Activated CD4-positive, alpha-beta memory T cell treated with anti-CD3 and anti-CD28 coated beads, Interleukin-2, amount 10 ng/mL, durations not matched to agents 7 days and 5 days (primary cell): ENCODE measurements at regions not wholly inside any gene's neighbourhood (a gene's known extent, or its start where the extent isn't known, plus 50 kb on each side); places are given as distances from the start of the nearest gene placed in this dataset.

Experiments used
- CTCF ChIA-PET: fragments of 350-600 bp; sonication (Branson Sonifier 250); formaldehyde crosslinking; loops from one replicate; lab custom pipeline; 2021; ENCODE audit warnings: antibody characterized with exemption, inconsistent platforms; lab: Charles Lee
- POLR2A ChIA-PET: fragments of 350-600 bp; sonication (Branson Sonifier 250); formaldehyde crosslinking; loops from one replicate; lab custom pipeline; 2021; ENCODE audit warnings: antibody characterized with exemption; lab: Charles Lee
- DNase-seq: peaks from one replicate; pipeline ENCODE4 v3.0.0-alpha.2; 2020
- H3K27ac Mint-ChIP-seq: one replicate; pipeline ENCODE4 v1.8.0; 2021; ENCODE audit warnings: mild to moderate bottlenecking, mixed read lengths
- H3K27me3 Mint-ChIP-seq: one replicate; pipeline ENCODE4 v1.8.0; 2021; ENCODE audit warnings: mixed read lengths
- H3K36me3 Mint-ChIP-seq: one replicate; pipeline ENCODE4 v1.8.0; 2021; ENCODE audit warnings: low read depth, mixed read lengths
- H3K4me1 Mint-ChIP-seq: one replicate; pipeline ENCODE4 v1.8.0; 2021; ENCODE audit warnings: mixed read lengths
- H3K4me3 Mint-ChIP-seq: one replicate; pipeline ENCODE4 v1.8.0; 2021; ENCODE audit warnings: mild to moderate bottlenecking, mixed read lengths
- H3K9me3 Mint-ChIP-seq: one replicate; pipeline ENCODE4 v1.8.0; 2021; ENCODE audit warnings: mixed read lengths

DNA sequence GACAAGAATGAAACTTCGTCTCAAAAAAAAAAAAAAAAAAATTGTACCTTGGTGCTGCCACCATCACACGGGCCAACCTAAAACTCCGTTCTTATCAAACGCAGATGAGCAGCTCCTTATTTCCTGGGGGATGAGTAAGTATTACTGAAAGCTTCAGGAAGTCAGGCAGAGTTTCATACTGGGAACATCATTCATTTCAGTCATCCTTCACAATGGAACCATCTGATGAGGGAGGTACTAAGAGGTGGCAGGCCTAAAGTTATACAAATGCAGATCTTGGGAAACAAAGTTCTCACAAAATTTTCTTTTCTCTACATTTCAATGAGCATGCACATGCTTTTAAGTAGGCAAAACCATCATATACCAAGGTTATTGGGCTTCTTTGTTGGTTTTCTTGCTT lies 636.0 kb upstream of the LMCD1 start:
- Mint-ChIP-seq H3K27me3 (no peaks in the 10 kb centered on the region), H3K9me3 (peaks cover 11% of the 10 kb centered on the region), H3K4me1 (peaks cover 2% of the 10 kb centered on the region), H3K27ac (no peak overlapping the region), H3K36me3 (no peaks in the 10 kb centered on the region), H3K4me3 (no peak overlapping the region)
- DNase-seq, result no peak
- ChIA-PET CTCF (no interaction called here), POLR2A (no interaction called here)

DNA sequence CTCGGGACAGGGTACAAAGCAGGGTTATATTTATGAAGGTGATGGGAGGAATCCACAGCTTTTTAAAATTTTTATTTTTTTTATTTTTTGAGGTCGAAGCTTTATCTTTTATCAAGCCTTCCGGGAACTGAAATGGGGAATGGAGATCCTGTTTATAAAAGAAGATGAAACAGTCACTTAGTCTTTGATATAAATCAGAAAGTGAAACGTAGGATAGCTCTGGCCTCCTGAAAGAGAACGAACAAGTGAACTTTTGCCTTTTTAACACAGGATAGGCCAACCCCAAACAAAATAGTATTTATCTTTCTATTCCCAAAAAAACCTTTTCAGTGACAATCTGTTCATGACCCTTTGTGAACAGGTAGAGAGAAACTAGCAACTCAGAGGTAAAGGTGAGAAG lies 634.0 kb upstream of the LMCD1 start:
- ChIA-PET POLR2A (no interaction called here), CTCF (no interaction called here)
- Mint-ChIP-seq H3K4me3 (no peak overlapping the region), H3K4me1 (peaks cover 2% of the 10 kb centered on the region), H3K27me3 (no peaks in the 10 kb centered on the region), H3K36me3 (no peaks in the 10 kb centered on the region), H3K9me3 (peaks cover 10% of the 10 kb centered on the region), H3K27ac (no peak overlapping the region)
- DNase-seq, result no peak

DNA sequence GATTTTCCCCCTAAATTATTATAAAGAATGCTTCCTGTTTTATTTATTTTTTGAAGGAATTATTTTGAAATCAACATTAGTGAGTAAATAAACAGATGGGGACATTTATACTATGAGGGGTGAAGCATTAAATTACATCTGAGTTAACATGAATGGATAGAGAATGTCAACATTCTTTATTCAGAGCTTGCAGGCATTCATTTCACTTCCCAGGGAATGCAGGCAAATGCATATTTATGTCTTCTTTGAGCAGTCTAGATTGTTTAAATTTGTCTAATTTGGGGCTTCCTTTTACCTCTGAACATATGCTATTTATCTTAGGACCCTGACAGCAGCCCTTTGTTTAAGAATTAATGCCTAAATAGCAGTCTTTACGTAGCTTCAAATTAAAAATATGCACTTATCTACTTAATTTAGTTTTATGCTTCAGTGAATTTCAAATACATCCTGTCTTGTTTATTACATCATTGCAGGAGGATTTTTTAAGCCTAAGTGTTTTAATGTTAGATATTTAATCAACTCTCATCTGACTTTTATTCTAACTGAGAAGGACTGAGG lies 630.5 kb upstream of the LMCD1 start:
- POLR2A ChIA-PET, result no interaction called here
- CTCF ChIA-PET, result interaction anchor here (0.6 kb wide), 1 partner anchor 822 kb away, joined by 3 read pairs; no protein-coding TSS in a partner anchor
- H3K9me3 Mint-ChIP-seq, result peaks cover 7% of the 10 kb centered on the region
- H3K36me3 Mint-ChIP-seq, result no peaks in the 10 kb centered on the region
- no peaks in the 10 kb centered on the region for H3K27me3 Mint-ChIP-seq
- H3K4me3 Mint-ChIP-seq, result no peak overlapping the region
- no peak for DNase-seq
- no peak overlapping the region for H3K27ac Mint-ChIP-seq
- H3K4me1 Mint-ChIP-seq, result peaks cover 2% of the 10 kb centered on the region

DNA sequence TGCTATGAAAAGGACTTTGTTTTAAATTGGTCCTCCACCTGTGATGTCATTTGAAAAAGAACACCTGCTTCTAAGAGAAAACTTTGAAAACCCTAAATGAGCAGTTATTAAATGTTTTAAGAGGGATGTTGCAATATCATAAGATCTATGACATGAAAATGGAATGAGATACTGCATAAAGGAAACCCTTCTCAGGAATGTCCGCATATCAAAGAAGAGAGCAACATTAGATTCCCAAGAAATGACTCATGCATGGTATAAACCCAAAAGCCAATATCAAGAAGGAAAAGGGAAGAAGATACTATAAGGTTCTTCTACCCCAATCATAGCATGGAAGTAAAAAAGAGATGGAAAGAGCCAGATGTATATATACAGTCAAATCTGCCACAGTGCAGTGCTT lies 627.5 kb upstream of the LMCD1 start:
- H3K36me3 Mint-ChIP-seq, result no peaks in the 10 kb centered on the region
- DNase-seq, result no peak
- no peak overlapping the region for H3K4me3 Mint-ChIP-seq
- CTCF ChIA-PET, result no interaction called here
- no peaks in the 10 kb centered on the region for H3K9me3 Mint-ChIP-seq
- peaks cover 18% of the 10 kb centered on the region for H3K4me1 Mint-ChIP-seq
- H3K27me3 Mint-ChIP-seq, result no peaks in the 10 kb centered on the region
- no peak overlapping the region for H3K27ac Mint-ChIP-seq
- POLR2A ChIA-PET, result no interaction called here

DNA sequence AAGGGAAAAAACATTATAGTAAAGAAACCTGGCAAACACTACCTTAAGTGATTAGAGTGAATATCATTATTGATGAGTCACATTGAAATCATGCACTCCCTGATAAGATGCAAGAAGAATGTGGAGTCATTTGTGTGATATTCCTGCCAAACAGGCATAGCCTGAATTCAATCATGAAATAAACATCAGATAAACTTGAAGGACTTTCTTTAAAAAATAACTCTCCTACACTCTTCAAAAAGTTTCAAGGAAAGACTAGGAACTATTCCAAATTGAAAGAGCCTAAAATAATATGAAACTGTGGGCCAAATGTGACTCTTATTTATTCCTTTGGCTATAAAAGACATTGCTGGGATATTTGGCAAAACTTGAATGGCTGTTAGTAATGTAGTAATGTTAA lies 625.7 kb upstream of the LMCD1 start:
- peaks cover 5% of the 10 kb centered on the region for H3K9me3 Mint-ChIP-seq
- no peak overlapping the region for H3K27ac Mint-ChIP-seq
- DNase-seq, result no peak
- no peaks in the 10 kb centered on the region for H3K27me3 Mint-ChIP-seq
- H3K36me3 Mint-ChIP-seq, result no peaks in the 10 kb centered on the region
- no peak overlapping the region for H3K4me3 Mint-ChIP-seq
- peaks cover 28% of the 10 kb centered on the region for H3K4me1 Mint-ChIP-seq
- ChIA-PET CTCF (no interaction called here), POLR2A (no interaction called here)

DNA sequence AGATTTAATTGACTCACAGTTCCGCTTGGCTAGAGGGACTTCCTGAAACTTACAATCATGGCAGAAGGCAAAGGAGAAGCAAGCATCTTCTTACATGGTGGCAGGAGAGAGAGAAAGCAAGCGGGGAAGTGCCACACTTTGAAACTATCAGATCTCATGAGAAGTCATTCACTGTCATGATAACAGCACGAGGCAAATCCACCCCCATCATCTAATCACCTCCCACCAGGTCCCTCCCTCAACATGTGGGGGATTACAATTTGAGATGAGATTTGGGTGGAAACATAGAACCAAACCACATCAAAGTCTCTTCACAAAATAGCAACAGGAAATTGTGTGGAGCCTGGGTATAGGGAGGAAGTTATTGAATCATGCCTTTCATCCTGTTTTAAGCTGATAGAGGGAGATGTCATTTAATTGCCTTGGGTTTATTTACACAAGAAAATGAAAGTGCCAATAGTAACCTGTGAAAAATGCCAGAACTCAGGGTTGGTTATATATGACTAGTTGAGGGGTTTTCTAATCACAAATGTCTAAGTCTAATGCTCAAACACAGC lies 624.8 kb upstream of the LMCD1 start:
- POLR2A ChIA-PET, result no interaction called here
- Mint-ChIP-seq H3K4me3 (peak overlapping the region; percentile 20), H3K36me3 (no peaks in the 10 kb centered on the region)

DNA sequence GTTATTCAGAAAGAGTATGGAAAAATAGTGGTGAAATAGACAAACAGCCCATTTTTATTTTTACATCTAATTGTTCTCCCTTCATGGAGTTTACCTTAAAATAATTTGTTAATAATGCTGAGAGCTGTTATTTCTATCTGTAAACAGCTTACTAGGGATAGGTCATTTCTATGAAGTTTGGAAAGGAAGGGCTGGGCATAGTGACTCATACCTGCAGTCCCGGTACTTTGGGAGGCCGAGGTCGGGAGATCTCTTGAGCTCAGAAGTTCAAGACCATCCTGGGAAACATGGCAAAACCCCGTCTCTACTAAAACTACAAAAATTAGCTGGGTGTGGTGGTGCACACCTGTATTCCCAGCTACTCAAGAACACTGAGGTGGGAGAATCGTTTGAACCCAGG lies 624.3 kb upstream of the LMCD1 start:
- DNase-seq, result no peak
- peaks cover 37% of the 10 kb centered on the region for H3K4me1 Mint-ChIP-seq
- peak overlapping the region; percentile 20 for H3K4me3 Mint-ChIP-seq
- ChIA-PET POLR2A (no interaction called here), CTCF (no interaction called here)
- peak overlapping the region; percentile 79 for H3K27ac Mint-ChIP-seq
- H3K9me3 Mint-ChIP-seq, result peaks cover 8% of the 10 kb centered on the region
- H3K27me3 Mint-ChIP-seq, result no peaks in the 10 kb centered on the region
- no peaks in the 10 kb centered on the region for H3K36me3 Mint-ChIP-seq

More for the DNA sequence above, 624.8 kb upstream of the LMCD1 start:
- DNase-seq, result peak; percentile 42
- Mint-ChIP-seq H3K9me3 (peaks cover 7% of the 10 kb centered on the region), H3K27ac (peak overlapping the region; percentile 79), H3K27me3 (no peaks in the 10 kb centered on the region), H3K4me1 (peaks cover 32% of the 10 kb centered on the region)
- CTCF ChIA-PET, result no interaction called here

DNA sequence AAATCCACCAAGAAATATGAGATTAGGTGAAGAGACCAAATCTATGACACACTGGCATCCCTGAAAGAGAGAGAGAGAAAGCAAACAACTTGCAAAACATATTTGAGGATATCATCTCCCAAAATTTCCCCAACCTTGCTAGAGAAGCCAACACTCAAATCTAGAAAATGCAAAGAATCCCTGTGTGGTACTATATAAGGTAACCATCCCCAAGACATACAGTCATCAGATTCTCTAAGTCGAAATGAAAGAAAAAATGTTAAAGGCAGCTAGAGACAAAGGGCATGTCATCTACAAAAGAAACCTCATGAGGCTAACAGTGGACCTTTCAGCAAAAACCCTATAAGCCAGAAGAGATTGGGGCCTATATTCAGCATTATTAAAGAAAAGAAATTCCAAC lies 622.1 kb upstream of the LMCD1 start:
- Mint-ChIP-seq H3K4me3 (no peak overlapping the region), H3K4me1 (peaks cover 45% of the 10 kb centered on the region)

DNA sequence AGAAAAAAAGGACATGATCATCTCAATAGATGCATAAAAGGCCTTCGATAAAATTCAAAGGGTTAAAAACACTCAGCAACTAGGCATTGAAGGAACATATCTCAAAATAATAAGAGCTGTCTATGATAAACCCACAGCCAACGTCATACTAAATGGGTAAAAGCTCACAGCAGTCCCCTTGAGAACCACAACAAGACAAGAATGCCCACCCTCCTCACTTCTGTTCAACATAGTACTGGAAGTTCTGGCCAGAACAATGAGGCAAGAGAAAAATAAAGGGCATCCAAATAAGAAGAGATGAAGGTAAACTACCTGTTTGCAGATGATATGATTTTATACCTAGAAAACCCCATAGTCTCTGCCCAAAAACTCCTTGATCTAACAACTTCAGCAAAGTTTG lies 619.7 kb upstream of the LMCD1 start:
- H3K36me3 Mint-ChIP-seq, result no peaks in the 10 kb centered on the region
- no peak overlapping the region for H3K4me3 Mint-ChIP-seq
- peaks cover 17% of the 10 kb centered on the region for H3K9me3 Mint-ChIP-seq
- ChIA-PET CTCF (no interaction called here), POLR2A (no interaction called here)
- DNase-seq, result no peak
- no peak overlapping the region for H3K27ac Mint-ChIP-seq
- peaks cover 41% of the 10 kb centered on the region for H3K4me1 Mint-ChIP-seq
- no peaks in the 10 kb centered on the region for H3K27me3 Mint-ChIP-seq

More for the DNA sequence above, 622.1 kb upstream of the LMCD1 start:
- no peak overlapping the region for H3K27ac Mint-ChIP-seq
- peaks cover 12% of the 10 kb centered on the region for H3K9me3 Mint-ChIP-seq
- ChIA-PET CTCF (no interaction called here), POLR2A (no interaction called here)
- DNase-seq, result no peak
- no peaks in the 10 kb centered on the region for H3K36me3 Mint-ChIP-seq
- H3K27me3 Mint-ChIP-seq, result no peaks in the 10 kb centered on the region

DNA sequence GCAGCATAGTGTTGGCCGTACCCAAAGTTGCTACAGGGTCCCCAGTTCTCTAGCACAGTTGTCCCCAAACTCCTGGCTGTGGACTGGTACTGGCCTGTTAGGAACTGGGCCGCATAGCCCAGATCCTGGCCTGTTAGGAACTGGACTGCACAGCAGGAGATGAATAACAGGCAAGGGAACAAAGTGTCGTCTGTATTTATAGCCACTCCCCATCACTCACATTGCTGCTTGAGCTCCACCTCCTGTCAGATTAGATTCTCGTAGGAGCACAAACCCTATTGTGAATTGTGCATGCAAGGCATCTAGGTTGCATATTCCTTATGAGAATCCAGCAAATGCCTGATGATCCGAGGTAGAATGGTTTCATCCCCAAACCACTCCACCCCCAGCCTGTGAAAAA lies 604.0 kb upstream of the LMCD1 start:
- no peaks in the 10 kb centered on the region for H3K4me1 Mint-ChIP-seq
- no peak for DNase-seq
- H3K4me3 Mint-ChIP-seq, result no peak overlapping the region
- H3K27ac Mint-ChIP-seq, result no peak overlapping the region
- no peaks in the 10 kb centered on the region for H3K27me3 Mint-ChIP-seq
- ChIA-PET CTCF (no interaction called here), POLR2A (no interaction called here)
- H3K9me3 Mint-ChIP-seq, result peaks cover 3% of the 10 kb centered on the region
- no peaks in the 10 kb centered on the region for H3K36me3 Mint-ChIP-seq

DNA sequence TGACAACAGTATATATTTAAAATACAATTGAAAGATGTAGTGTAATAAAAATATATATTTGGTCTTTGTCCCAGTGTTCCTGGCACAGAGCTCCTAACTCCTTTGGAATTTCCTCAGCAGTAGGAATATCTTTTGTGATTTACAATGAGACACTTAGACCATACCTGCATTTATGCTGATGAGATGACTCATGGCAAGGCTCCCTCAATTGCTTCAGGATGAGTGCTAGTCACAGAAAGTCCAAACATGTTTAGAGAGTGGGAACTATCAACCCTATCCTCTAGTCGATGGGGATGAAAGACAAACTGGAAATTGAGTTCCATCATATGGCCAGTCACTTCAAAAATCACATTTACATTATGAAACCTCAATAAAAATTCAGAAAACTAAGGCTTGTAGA lies 588.3 kb upstream of the LMCD1 start:
- ChIA-PET CTCF (no interaction called here), POLR2A (no interaction called here)
- Mint-ChIP-seq H3K36me3 (no peaks in the 10 kb centered on the region), H3K27me3 (no peaks in the 10 kb centered on the region), H3K4me3 (no peak overlapping the region), H3K9me3 (peaks cover 2% of the 10 kb centered on the region), H3K27ac (no peak overlapping the region), H3K4me1 (peaks cover 2% of the 10 kb centered on the region)
- no peak for DNase-seq

DNA sequence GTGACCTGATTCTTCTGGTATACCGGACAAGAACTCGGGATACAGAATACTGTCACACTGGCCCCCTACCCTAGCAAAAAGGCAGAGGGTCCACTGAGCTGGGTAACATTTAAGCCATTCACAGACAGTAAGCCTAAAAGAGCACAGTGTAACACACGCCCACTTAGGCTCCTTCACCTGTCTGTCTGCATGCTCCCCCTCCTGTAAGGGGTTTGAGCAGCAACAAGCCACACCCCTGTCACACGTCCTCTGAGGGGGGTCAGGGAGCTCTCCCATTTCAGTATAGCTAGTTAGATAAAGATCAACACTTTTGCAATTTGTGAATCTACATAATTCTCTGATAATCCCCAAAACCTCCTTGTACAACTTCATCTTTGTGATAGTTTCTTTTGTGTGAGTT lies 586.3 kb upstream of the LMCD1 start:
- Mint-ChIP-seq H3K27ac (no peak overlapping the region), H3K27me3 (no peaks in the 10 kb centered on the region), H3K4me3 (no peak overlapping the region), H3K36me3 (no peaks in the 10 kb centered on the region), H3K4me1 (peaks cover 2% of the 10 kb centered on the region), H3K9me3 (peaks cover 2% of the 10 kb centered on the region)
- POLR2A ChIA-PET, result no interaction called here
- no peak for DNase-seq
- CTCF ChIA-PET, result no interaction called here

DNA sequence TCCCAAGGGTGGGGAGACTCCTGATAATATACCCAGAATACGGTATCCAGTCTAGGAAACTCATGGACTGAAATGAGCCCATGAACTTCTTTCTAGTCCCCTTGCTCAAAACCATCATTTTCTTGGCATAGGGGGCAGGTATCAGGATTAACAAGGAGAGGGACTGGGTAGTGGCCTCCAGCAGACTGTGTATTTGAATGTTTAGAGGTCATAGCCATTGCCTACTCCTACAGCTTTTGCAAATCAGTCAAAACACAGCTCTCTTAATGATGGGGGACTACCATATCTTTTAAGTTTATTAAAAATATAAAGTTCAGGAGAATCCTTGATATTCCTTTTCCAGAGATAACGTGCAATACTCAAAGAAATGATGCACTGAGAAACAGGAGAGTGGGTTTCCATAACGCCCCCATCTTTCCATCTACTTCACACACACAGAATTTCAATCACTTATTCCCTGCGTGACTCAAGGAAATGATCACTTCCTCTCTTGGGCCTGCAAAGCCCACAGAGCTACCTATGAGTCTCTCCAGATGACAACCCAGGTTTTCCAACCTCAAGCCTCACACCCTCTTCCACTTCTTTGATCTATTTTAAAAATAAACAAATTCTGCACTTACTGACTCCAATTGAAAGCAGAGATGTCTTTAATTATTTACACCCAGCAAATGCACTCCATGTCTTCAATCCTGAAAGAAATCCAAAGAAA lies 584.0 kb upstream of the LMCD1 start:
- Mint-ChIP-seq H3K27me3 (no peaks in the 10 kb centered on the region), H3K4me3 (no peak overlapping the region), H3K9me3 (peaks cover 2% of the 10 kb centered on the region), H3K36me3 (no peaks in the 10 kb centered on the region), H3K4me1 (peaks cover 2% of the 10 kb centered on the region), H3K27ac (no peak overlapping the region)
- POLR2A ChIA-PET, result no interaction called here
- DNase-seq, result no peak
- CTCF ChIA-PET, result no interaction called here

DNA sequence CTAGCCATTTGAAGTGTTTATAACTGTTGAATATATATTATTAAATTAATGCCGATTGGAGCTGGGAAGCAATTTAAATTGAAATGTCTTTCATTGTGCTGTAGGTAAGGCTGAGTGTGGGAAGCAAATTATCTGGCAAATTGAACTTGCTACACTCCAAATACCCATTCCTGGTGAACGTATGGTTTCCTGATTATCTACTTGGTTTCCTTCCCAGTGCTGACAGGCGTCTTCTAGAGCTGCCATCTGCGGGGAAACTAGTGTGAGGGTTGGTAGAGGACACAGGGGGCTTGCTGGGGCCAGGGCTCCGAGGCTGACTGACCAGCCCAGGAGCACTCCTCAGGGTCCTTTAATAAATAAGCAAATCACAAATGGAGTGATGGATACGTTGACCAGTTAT lies 581.4 kb upstream of the LMCD1 start:
- POLR2A ChIA-PET, result no interaction called here
- CTCF ChIA-PET, result no interaction called here
- no peak for DNase-seq
- no peak overlapping the region for H3K4me3 Mint-ChIP-seq
- H3K9me3 Mint-ChIP-seq, result no peaks in the 10 kb centered on the region
- H3K36me3 Mint-ChIP-seq, result no peaks in the 10 kb centered on the region
- H3K4me1 Mint-ChIP-seq, result peaks cover 2% of the 10 kb centered on the region
- H3K27me3 Mint-ChIP-seq, result no peaks in the 10 kb centered on the region
- H3K27ac Mint-ChIP-seq, result no peak overlapping the region
